ENCODE measurements at regions not wholly inside any gene's neighbourhood (a gene's known extent, or its start where the extent isn't known, plus 50 kb on each side); places are given as distances from the start of the nearest gene placed in this dataset.

DNA sequence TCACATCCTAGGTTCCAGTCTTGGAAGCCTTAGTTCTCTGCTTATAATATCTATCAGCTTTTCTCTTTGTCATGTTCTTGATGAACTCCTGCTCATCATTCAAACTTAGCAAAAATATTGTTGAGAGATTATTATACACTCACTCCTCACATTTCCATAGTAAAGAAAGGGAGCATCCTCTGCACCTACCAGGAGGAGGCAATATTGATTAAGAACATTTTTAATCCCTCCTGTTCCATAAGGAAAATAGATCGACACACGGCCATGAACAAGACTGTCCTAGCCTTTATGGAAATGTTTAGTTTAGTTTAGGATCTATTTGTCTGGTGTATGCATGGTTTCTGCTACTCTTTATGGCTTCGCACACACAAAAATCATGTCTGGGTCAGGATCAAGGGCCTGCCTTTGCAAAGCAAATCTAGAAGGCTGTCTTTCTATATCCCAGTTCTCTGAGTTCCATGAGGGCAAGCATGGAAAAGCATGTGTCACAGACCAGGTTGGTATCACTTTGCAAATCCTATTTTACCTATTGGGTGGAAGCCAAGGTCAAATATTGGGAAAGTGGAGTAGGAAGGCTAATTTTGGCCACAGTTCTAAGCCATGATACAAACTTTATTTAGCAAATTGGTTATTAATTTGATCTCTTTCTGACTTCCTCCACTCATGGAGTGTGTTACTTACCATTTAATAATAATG is 164.4 kb downstream of the MDFIC start:
- TF ChIP-seq POLR2A (IDR thresholded peaks at IDR 0.05; ENCODE audit: low read depth, low read length) (no peak), SREBF2 (IDR thresholded peaks at IDR 0.05; ENCODE audit: low read length) (no peak), EP300 (IDR thresholded peaks at IDR 0.05; ENCODE audit: borderline replicate concordance in 1 of 2, control insufficient read depth in 1 of 2, low read depth in 2 of 2, low read length in 2 of 2) (no peak), BCL11A (IDR thresholded peaks at IDR 0.05; ENCODE audit: low read depth, low read length) (no peak), ZNF24 (IDR thresholded peaks at IDR 0.05) (no peak), MTA2 (IDR thresholded peaks at IDR 0.05; ENCODE audit: low read depth) (no peak), CBFB (IDR thresholded peaks at IDR 0.05; ENCODE audit: low read depth) (no peak), JUND (IDR thresholded peaks at IDR 0.05; ENCODE audit: low read depth, low read length) (no peak), GABPA (IDR thresholded peaks at IDR 0.05; ENCODE audit: low read depth) (no peak), KLF5 (IDR thresholded peaks at IDR 0.05; ENCODE audit: partially characterized antibody) (no peak), YY1 (IDR thresholded peaks at IDR 0.05; ENCODE audit: low read depth, low read length) (no peak), ETV6 (conservative IDR thresholded peaks at IDR 0.05 in 1 of 2, IDR thresholded peaks at IDR 0.05 in 1 of 2; ENCODE audit: borderline replicate concordance in 1 of 2, low read depth in 1 of 2) (no peak), STAT3 (IDR thresholded peaks at IDR 0.05; ENCODE audit: low read depth, low read length) (no peak), POU2F2 (IDR thresholded peaks at IDR 0.05; ENCODE audit: borderline replicate concordance, low read depth, low read length) (no peak), KDM1A (IDR thresholded peaks at IDR 0.05; ENCODE audit: borderline replicate concordance) (no peak), ATF7 (IDR thresholded peaks at IDR 0.05; ENCODE audit: low read depth) (no peak), NR2C1 (IDR thresholded peaks at IDR 0.05) (no peak)
- TF ChIP-seq, protein P1, sequence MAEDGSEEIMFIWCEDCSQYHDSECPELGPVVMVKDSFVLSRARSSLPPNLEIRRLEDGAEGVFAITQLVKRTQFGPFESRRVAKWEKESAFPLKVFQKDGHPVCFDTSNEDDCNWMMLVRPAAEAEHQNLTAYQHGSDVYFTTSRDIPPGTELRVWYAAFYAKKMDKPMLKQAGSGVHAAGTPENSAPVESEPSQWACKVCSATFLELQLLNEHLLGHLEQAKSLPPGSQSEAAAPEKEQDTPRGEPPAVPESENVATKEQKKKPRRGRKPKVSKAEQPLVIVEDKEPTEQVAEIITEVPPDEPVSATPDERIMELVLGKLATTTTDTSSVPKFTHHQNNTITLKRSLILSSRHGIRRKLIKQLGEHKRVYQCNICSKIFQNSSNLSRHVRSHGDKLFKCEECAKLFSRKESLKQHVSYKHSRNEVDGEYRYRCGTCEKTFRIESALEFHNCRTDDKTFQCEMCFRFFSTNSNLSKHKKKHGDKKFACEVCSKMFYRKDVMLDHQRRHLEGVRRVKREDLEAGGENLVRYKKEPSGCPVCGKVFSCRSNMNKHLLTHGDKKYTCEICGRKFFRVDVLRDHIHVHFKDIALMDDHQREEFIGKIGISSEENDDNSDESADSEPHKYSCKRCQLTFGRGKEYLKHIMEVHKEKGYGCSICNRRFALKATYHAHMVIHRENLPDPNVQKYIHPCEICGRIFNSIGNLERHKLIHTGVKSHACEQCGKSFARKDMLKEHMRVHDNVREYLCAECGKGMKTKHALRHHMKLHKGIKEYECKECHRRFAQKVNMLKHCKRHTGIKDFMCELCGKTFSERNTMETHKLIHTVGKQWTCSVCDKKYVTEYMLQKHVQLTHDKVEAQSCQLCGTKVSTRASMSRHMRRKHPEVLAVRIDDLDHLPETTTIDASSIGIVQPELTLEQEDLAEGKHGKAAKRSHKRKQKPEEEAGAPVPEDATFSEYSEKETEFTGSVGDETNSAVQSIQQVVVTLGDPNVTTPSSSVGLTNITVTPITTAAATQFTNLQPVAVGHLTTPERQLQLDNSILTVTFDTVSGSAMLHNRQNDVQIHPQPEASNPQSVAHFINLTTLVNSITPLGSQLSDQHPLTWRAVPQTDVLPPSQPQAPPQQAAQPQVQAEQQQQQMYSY (CRISPR knock-in tag; IDR thresholded peaks at IDR 0.05) = no peak
- no peaks in the 10 kb centered on the region for H3K79me2 ChIP-seq (ENCODE audit: control insufficient read depth, insufficient read depth, low read length)
- H3K27ac ChIP-seq (ENCODE audit: control insufficient read depth, insufficient read depth) = no peak overlapping the region
- intact Hi-C loops (cut with micrococcal nuclease; ENCODE audit: unreplicated experiment) = no loop called here
- ChIA-PET SMC1A (ENCODE audit: uncharacterized antibody, unreplicated experiment) (interaction anchor here (0.9 to 1.6 kb wide), 3 partner anchors 36 to 222 kb away, joined by 3 read pairs; no protein-coding TSS in a partner anchor), POLR2A (no interaction called here), RAD21 (ENCODE audit: unreplicated experiment) (interaction anchor here (0.5 kb wide), 1 partner anchor 79 kb away, joined by 3 read pairs; no protein-coding TSS in a partner anchor), CTCF (interaction anchor here (0.8 to 1.3 kb wide), 2 partner anchors 10 to 220 kb away, joined by 3 read pairs; no protein-coding TSS in a partner anchor)
- H3K4me2 ChIP-seq (ENCODE audit: control insufficient read depth, insufficient read depth) = no peak overlapping the region
- DNase-seq (ENCODE audit: low read depth, low spot score) = no peak
- BruUV-seq (replicated peaks) = no TSS peak
- no peaks in the 10 kb centered on the region for H4K20me1 ChIP-seq (ENCODE audit: control insufficient read depth, insufficient read depth)
- no peak overlapping the region for H2AFZ ChIP-seq (ENCODE audit: control insufficient read depth, low read depth, low read length)
- H3K27me3 ChIP-seq (replicated peaks in 1 of 2; ENCODE audit: control insufficient read depth in 2 of 2, insufficient read depth in 2 of 2, low read length in 1 of 2) = no peaks in the 10 kb centered on the region
- no peaks in the 10 kb centered on the region for H3K36me3 ChIP-seq (ENCODE audit: control insufficient read depth in 2 of 2, insufficient read depth in 2 of 2, low read length in 1 of 2)
- no peak for FAIRE-seq
- no peak overlapping the region for H3K4me3 ChIP-seq
- H3K9me3 ChIP-seq (replicated peaks; ENCODE audit: control insufficient read depth, insufficient read depth, low read length) = no peaks in the 10 kb centered on the region
- WGBS (ENCODE audit: insufficient coverage, insufficient replicate concordance, low lambda C conversion rate, missing lambda C conversion rate) = 66% methylated on average over 3 of the region's 3 CpGs
- H3K4me1 ChIP-seq (ENCODE audit: control insufficient read depth, insufficient read depth, low read length) = no peaks in the 10 kb centered on the region
- H3K9ac ChIP-seq (ENCODE audit: control insufficient read depth, insufficient read depth, low read length) = no peak overlapping the region
- ATAC-seq = no peak
- in situ Hi-C loops (cut with MboI) = no loop called here
